ENCODE measurements at regions not wholly inside any gene's neighbourhood (a gene's known extent, or its start where the extent isn't known, plus 50 kb on each side); places are given as distances from the start of the nearest gene placed in this dataset.

DNA sequence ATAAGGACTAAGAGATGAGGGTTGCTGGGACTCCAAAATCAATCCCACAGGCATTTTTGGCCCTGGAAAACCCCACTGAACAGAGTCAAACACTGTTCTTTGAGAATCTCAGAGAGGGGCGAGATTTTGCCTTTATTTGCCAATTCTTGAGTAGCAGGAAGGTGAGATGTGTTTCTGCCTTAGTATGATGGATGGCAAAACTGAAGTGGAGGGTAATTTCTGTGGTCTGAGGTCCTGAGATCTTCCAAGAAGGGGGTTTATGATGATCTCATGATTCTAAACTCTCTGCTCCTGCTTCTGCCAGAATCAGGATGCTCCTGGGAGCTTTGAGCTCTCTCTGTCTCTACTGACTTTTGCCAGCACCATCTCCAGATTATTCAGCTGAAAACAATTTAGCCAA is 174.8 kb upstream of the CLINT1 start:
- H3K4me1 Mint-ChIP-seq = no peaks in the 10 kb centered on the region
- H3K79me2 ChIP-seq (ENCODE audit: insufficient read depth, low read length) = no peaks in the 10 kb centered on the region
- no peak for DNase-seq
- no peak overlapping the region for H3K9ac ChIP-seq (ENCODE audit: insufficient read depth, low read length, poor library complexity, severe bottlenecking)
- TF ChIP-seq, protein P1, sequence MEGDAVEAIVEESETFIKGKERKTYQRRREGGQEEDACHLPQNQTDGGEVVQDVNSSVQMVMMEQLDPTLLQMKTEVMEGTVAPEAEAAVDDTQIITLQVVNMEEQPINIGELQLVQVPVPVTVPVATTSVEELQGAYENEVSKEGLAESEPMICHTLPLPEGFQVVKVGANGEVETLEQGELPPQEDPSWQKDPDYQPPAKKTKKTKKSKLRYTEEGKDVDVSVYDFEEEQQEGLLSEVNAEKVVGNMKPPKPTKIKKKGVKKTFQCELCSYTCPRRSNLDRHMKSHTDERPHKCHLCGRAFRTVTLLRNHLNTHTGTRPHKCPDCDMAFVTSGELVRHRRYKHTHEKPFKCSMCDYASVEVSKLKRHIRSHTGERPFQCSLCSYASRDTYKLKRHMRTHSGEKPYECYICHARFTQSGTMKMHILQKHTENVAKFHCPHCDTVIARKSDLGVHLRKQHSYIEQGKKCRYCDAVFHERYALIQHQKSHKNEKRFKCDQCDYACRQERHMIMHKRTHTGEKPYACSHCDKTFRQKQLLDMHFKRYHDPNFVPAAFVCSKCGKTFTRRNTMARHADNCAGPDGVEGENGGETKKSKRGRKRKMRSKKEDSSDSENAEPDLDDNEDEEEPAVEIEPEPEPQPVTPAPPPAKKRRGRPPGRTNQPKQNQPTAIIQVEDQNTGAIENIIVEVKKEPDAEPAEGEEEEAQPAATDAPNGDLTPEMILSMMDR (IDR thresholded peaks at IDR 0.05) = no peak
- no peaks in the 10 kb centered on the region for H3K36me3 Mint-ChIP-seq
- intact Hi-C loops (cut with micrococcal nuclease) = no loop called here
- H3K27ac Mint-ChIP-seq = no peak overlapping the region
- H4K20me1 ChIP-seq (ENCODE audit: insufficient read depth, low read length) = no peaks in the 10 kb centered on the region
- H3K4me1 ChIP-seq (ENCODE audit: control insufficient read depth in 1 of 2, insufficient read depth in 2 of 2, low read length in 2 of 2) = no peaks in the 10 kb centered on the region
- H3K4me2 ChIP-seq (replicated peaks; ENCODE audit: extremely low read depth, low read length, poor library complexity, severe bottlenecking) = no peak overlapping the region
- H3K9me3 ChIP-seq (replicated peaks in 1 of 2; ENCODE audit: control insufficient read depth in 1 of 2, insufficient read depth in 1 of 2, low read length in 2 of 2) = peaks cover 23 to 26% of the 10 kb centered on the region in 2 donors
- no peak overlapping the region for H3K4me3 ChIP-seq (replicated peaks in 1 of 3; ENCODE audit: low read depth in 2 of 3, low read length in 3 of 3)
- no peaks in the 10 kb centered on the region for H3K36me3 ChIP-seq (replicated peaks in 1 of 2; ENCODE audit: control insufficient read depth in 1 of 2, insufficient read depth in 2 of 2, low read length in 2 of 2)
- no peak overlapping the region for H3K27ac ChIP-seq (ENCODE audit: low read depth in 1 of 2, low read length in 2 of 2)
- 67% methylated on average over 1 of the region's 1 CpG for WGBS (ENCODE audit: insufficient coverage)
- H3K27me3 Mint-ChIP-seq (ENCODE audit: low read depth in 3 of 3) = peaks cover 2 to 9% (median 5%) of the 10 kb centered on the region in 3 donors
- no peak overlapping the region for H3K4me3 Mint-ChIP-seq
- H2AFZ ChIP-seq (ENCODE audit: insufficient read depth, low read depth, low read length, poor library complexity, severe bottlenecking) = no peak overlapping the region
- peaks cover 14 to 34% (median 31%) of the 10 kb centered on the region in 7 donors for H3K9me3 Mint-ChIP-seq
- H3K27me3 ChIP-seq (ENCODE audit: control insufficient read depth in 2 of 2, insufficient read depth in 2 of 2, low read length in 2 of 2) = no peaks in the 10 kb centered on the region

DNA sequence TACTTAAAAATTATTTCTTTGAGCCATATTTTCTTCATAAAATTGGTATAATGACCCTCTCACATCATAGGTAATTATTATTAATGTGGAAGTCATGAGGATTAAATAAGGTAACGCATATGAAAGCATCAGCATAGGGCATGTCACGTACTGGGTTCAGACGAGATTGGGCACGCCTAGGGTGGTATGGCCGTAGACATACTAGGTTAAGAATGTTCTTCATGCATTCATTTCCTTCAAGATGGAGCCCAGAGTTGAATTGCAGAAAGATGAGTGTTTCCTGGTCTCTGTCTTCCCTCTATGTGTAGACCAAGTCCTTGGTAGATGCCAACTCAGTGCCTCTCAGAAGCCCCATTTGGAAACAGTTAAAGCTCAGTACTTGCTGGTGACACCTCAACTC is 174.1 kb upstream of the CLINT1 start:
- H4K20me1 ChIP-seq (ENCODE audit: insufficient read depth, low read length) = no peaks in the 10 kb centered on the region
- intact Hi-C loops (cut with micrococcal nuclease) = no loop called here
- WGBS (ENCODE audit: insufficient coverage) = 100% methylated on average over 4 of the region's 5 CpGs
- Mint-ChIP-seq H3K4me1 (no peaks in the 10 kb centered on the region), H3K9me3 (peaks cover 14 to 34% (median 31%) of the 10 kb centered on the region in 7 donors), H3K27me3 (ENCODE audit: low read depth in 3 of 3) (peaks cover 2 to 9% (median 5%) of the 10 kb centered on the region in 3 donors), H3K36me3 (no peaks in the 10 kb centered on the region), H3K27ac (no peak overlapping the region), H3K4me3 (no peak overlapping the region)
- no peak overlapping the region for H2AFZ ChIP-seq (ENCODE audit: insufficient read depth, low read depth, low read length, poor library complexity, severe bottlenecking)
- no peak overlapping the region for H3K4me2 ChIP-seq (replicated peaks; ENCODE audit: extremely low read depth, low read length, poor library complexity, severe bottlenecking)
- H3K27ac ChIP-seq (ENCODE audit: low read depth in 1 of 2, low read length in 2 of 2) = no peak overlapping the region
- H3K9me3 ChIP-seq (replicated peaks in 1 of 2; ENCODE audit: control insufficient read depth in 1 of 2, insufficient read depth in 1 of 2, low read length in 2 of 2) = peaks cover 23 to 26% of the 10 kb centered on the region in 2 donors
- H3K9ac ChIP-seq (ENCODE audit: insufficient read depth, low read length, poor library complexity, severe bottlenecking) = no peak overlapping the region
- no peaks in the 10 kb centered on the region for H3K4me1 ChIP-seq (ENCODE audit: control insufficient read depth in 1 of 2, insufficient read depth in 2 of 2, low read length in 2 of 2)
- no peaks in the 10 kb centered on the region for H3K36me3 ChIP-seq (replicated peaks in 1 of 2; ENCODE audit: control insufficient read depth in 1 of 2, insufficient read depth in 2 of 2, low read length in 2 of 2)
- H3K4me3 ChIP-seq (replicated peaks in 1 of 3; ENCODE audit: low read depth in 2 of 3, low read length in 3 of 3) = no peak overlapping the region
- no peak for DNase-seq
- TF ChIP-seq, protein P1 (IDR thresholded peaks at IDR 0.05) = no peak
- no peaks in the 10 kb centered on the region for H3K79me2 ChIP-seq (ENCODE audit: insufficient read depth, low read length)
- H3K27me3 ChIP-seq (ENCODE audit: control insufficient read depth in 2 of 2, insufficient read depth in 2 of 2, low read length in 2 of 2) = no peaks in the 10 kb centered on the region
